Adrenal gland (tissue), 5 donors: ENCODE measurements at regions not wholly inside any gene's neighbourhood (a gene's known extent, or its start where the extent isn't known, plus 50 kb on each side); places are given as distances from the start of the nearest gene placed in this dataset.

ENCODE experiments used
- POLR2A ChIP-seq, 2 donors: fragments of 450-650 bp; IDR thresholded peaks; one replicate each; pipeline ENCODE4 v1.6.1; 2017; ENCODE audit warnings: antibody characterized with exemption in 2 of 2, mild to moderate bottlenecking in 2 of 2, moderate library complexity in 1 of 2
- TF ChIP-seq, protein P1 (sequence below), 6 experiments: fragments of 450-650 bp in 4 of 6; fragments of 200-600 bp in 2 of 6; sonication (generic) in 1 of 6; IDR thresholded peaks; 1 replicate in 5 of 6; 2 replicates in 1 of 6; pipeline versions ENCODE4 v1.5.1 to v1.8.0; 2016 to 2021; ENCODE audit warnings: antibody characterized with exemption in 6 of 6, mild to moderate bottlenecking in 2 of 6, moderate library complexity in 1 of 6
- donor health status: DM: no; HTN: no; CAD: no.

DNA sequence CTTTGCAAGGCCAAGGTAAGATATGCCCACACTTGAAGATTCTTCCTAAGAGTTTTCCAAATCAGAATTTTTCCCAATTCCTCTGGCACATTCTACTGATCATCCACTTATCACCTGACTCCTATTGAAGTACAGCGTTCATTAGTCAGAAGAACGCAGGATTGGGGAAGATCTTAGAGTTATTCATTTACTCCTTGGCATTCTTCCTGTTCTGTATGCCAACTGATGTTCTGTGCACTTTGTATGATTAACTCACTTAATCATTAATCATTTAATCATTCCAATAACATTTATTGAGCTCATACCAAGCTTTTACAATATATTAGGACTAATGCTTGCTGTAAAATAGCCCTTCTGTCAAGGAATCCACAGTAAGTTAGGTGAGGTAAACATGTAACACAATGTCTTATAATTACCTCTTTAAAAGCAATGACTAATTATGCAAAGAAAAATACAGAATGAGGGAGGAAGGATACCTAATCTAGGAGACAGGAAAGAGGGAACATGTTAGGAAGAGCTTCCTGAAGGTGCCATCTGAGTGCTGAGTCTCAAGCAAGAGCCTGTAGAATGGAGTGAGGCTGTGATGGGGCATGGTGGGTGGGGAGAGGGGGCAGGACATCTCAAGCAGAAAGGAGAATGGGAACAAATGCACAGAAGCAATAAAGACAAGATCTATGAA is 71.1 kb upstream of the DPT start:
- TF ChIP-seq, protein P1, sequence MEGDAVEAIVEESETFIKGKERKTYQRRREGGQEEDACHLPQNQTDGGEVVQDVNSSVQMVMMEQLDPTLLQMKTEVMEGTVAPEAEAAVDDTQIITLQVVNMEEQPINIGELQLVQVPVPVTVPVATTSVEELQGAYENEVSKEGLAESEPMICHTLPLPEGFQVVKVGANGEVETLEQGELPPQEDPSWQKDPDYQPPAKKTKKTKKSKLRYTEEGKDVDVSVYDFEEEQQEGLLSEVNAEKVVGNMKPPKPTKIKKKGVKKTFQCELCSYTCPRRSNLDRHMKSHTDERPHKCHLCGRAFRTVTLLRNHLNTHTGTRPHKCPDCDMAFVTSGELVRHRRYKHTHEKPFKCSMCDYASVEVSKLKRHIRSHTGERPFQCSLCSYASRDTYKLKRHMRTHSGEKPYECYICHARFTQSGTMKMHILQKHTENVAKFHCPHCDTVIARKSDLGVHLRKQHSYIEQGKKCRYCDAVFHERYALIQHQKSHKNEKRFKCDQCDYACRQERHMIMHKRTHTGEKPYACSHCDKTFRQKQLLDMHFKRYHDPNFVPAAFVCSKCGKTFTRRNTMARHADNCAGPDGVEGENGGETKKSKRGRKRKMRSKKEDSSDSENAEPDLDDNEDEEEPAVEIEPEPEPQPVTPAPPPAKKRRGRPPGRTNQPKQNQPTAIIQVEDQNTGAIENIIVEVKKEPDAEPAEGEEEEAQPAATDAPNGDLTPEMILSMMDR (IDR thresholded peaks at IDR 0.05) = no peak
- no peak for TF ChIP-seq POLR2A (IDR thresholded peaks at IDR 0.05)
